MM.1S (cell line): ENCODE measurements at regions not wholly inside any gene's neighbourhood (a gene's known extent, or its start where the extent isn't known, plus 50 kb on each side); places are given as distances from the start of the nearest gene placed in this dataset.

Experiments used
- DNase-seq: peaks from one replicate; pipeline ENCODE4 v3.0.0-alpha.2; 2015
- H2AFZ ChIP-seq: fragments of 300-600 bp; sonication (generic); 2 replicates; pipeline ENCODE4 v1.6.0; 2016; ENCODE audit warnings: antibody characterized with exemption, low read length
- H3F3A ChIP-seq: fragments of 300-600 bp; sonication (generic); 2 replicates; pipeline ENCODE4 v1.6.1; 2016; ENCODE audit warnings: mild to moderate bottlenecking, antibody characterized with exemption, low read length, moderate library complexity, mixed read lengths; ENCODE audit not compliant: insufficient read depth
- H3K27ac ChIP-seq: fragments of 300-600 bp; sonication (generic); 2 replicates; pipeline ENCODE4 v1.5.1; 2016; ENCODE audit warnings: mild to moderate bottlenecking, low read length
- H3K27me3 ChIP-seq: fragments of 300-600 bp; sonication (generic); replicated peaks from 2 replicates; pipeline ENCODE4 v1.6.0; 2016; ENCODE audit warnings: low read length; ENCODE audit not compliant: insufficient read depth
- H3K36me3 ChIP-seq: fragments of 300-600 bp; sonication (generic); replicated peaks from 2 replicates; pipeline ENCODE4 v1.6.1; 2016; ENCODE audit warnings: mild to moderate bottlenecking, low read length, mixed read lengths; ENCODE audit not compliant: insufficient read depth
- H3K4me1 ChIP-seq: fragments of 300-600 bp; sonication (generic); 2 replicates; pipeline ENCODE4 v1.6.1; 2016; ENCODE audit warnings: low read length, mixed read lengths
- H3K4me2 ChIP-seq: fragments of 300-600 bp; sonication (generic); 2 replicates; pipeline ENCODE4 v1.6.0; 2016; ENCODE audit warnings: low read depth, low read length
- H3K4me3 ChIP-seq: fragments of 300-600 bp; sonication (generic); 2 replicates; pipeline ENCODE4 v1.5.1; 2016; ENCODE audit warnings: low read length, mixed read lengths
- H3K79me2 ChIP-seq: fragments of 300-600 bp; sonication (generic); 2 replicates; pipeline ENCODE4 v1.6.1; 2016; ENCODE audit warnings: mixed run types, low read length, mixed read lengths
- H3K9ac ChIP-seq: fragments of 300-600 bp; sonication (generic); 2 replicates; pipeline ENCODE4 v1.6.1; 2016; ENCODE audit warnings: low read length, mixed read lengths
- H3K9me2 ChIP-seq: fragments of 300-600 bp; sonication (generic); replicated peaks from 2 replicates; pipeline ENCODE4 v1.6.1; 2016; ENCODE audit warnings: mild to moderate bottlenecking, low read length, mixed read lengths; ENCODE audit not compliant: insufficient read depth
- H3K9me3 ChIP-seq: fragments of 300-600 bp; sonication (generic); replicated peaks from 2 replicates; pipeline ENCODE4 v1.6.1; 2016; ENCODE audit warnings: mild to moderate bottlenecking, low read length, mixed read lengths; ENCODE audit not compliant: insufficient read depth
- H4K20me1 ChIP-seq: fragments of 300-600 bp; sonication (generic); 2 replicates; pipeline ENCODE4 v1.6.1; 2016; ENCODE audit warnings: mild to moderate bottlenecking, low read length, moderate library complexity, mixed read lengths; ENCODE audit not compliant: insufficient read depth
- CTCF ChIP-seq: fragments of 300-600 bp; sonication (generic); IDR thresholded peaks from 2 replicates; pipeline ENCODE4 v1.5.1; 2016; ENCODE audit warnings: antibody characterized with exemption, low read length, mixed read lengths
- EZH2 ChIP-seq: fragments of 300-600 bp; sonication (generic); optimal IDR thresholded peaks from 2 replicates; pipeline ENCODE3; 2017; ENCODE audit warnings: low read depth, mild to moderate bottlenecking, antibody characterized with exemption, low read length, mixed read lengths
- EZH2phosphoT487 ChIP-seq: fragments of 300-600 bp; sonication (generic); IDR thresholded peaks from 2 replicates; pipeline ENCODE4 v1.6.1; 2018; ENCODE audit warnings: antibody characterized with exemption, low read length

DNA sequence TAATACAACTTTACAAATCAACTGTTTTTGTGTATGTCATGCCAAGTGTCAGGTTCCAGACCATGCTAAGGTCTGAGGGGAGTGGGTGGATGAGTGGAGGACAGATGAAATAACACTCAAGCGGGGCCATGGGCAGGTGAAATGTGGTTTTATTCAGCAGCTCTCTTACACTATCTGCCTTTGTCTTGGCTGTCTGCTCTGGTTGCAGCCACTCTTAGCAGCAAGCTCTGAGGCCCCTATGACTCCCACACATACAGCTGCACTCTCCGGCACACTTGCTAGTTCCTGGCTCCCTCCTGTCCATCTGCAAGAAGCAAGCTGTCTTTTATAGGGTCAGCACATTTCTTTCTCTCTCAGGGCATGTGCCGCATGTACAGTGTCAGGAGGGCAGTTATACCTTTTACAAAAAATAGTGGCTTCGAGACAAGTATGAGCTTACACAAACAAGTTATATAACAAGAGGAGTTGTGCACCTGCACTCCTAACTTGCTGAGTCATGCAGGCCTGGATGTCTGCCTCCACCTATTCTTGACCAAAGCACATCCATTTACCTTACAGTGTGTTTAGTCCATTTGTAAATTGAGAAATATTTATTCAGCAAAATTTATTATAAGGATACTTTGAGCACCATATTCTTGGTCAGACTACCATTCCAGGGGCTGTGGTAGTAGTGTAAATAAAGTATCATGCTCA, 683.7 kb upstream of the CBLB start:
- Histone ChIP-seq H2AFZ (no peak overlapping the region), H3K4me1 (no peaks in the 10 kb centered on the region), H3K79me2 (no peaks in the 10 kb centered on the region), H3F3A (no peaks in the 10 kb centered on the region), H3K4me2 (no peak overlapping the region), H3K9me2 (no peaks in the 10 kb centered on the region), H3K27ac (no peak overlapping the region), H3K9ac (no peak overlapping the region), H3K4me3 (no peak overlapping the region), H3K9me3 (no peaks in the 10 kb centered on the region), H3K27me3 (no peaks in the 10 kb centered on the region), H3K36me3 (no peaks in the 10 kb centered on the region), H4K20me1 (no peaks in the 10 kb centered on the region)
- TF ChIP-seq CTCF, result no peak
- no peak for TF ChIP-seq EZH2
- no peak for TF ChIP-seq EZH2phosphoT487
- DNase-seq, result no peak

DNA sequence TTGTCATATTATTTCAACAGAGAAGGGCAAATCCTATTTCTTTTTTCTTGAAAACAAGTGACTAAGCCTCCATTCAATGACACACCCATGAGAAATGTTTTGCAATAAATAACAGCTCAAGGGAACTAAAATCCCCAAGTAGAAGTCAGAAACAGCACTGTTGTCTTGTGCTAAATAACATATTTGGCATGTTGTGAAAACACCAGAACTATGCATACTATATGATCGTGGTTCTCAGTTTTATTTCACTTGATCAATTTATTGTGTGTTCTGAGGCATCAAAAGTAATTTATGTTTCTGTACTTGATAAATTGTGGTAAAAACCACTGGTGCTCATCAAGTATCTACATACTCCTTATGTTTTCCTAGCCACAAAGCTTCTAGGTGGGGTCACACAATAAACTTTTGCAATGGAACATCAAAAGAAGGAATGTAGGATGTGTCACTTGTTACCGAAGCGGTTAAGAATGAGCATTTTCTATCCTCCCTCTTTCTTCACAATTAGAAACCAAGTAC, 691.7 kb upstream of the CBLB start:
- Histone ChIP-seq H3K4me2 (no peak overlapping the region), H3K27me3 (no peaks in the 10 kb centered on the region), H3F3A (no peaks in the 10 kb centered on the region), H4K20me1 (no peaks in the 10 kb centered on the region), H3K9ac (no peak overlapping the region), H3K27ac (no peak overlapping the region), H3K36me3 (no peaks in the 10 kb centered on the region), H2AFZ (no peak overlapping the region), H3K4me1 (no peaks in the 10 kb centered on the region), H3K9me3 (no peaks in the 10 kb centered on the region), H3K79me2 (no peaks in the 10 kb centered on the region), H3K4me3 (no peak overlapping the region), H3K9me2 (no peaks in the 10 kb centered on the region)
- no peak for DNase-seq
- TF ChIP-seq CTCF (no peak), EZH2phosphoT487 (no peak)

GRCh38 chr3:106566277-106566676, 697.5 kb upstream of the CBLB start:
- no peak for DNase-seq

More at GRCh38 chr3:106566277-106566676, 697.5 kb upstream of the CBLB start:
- Histone ChIP-seq H3K9ac (no peak overlapping the region), H3K4me2 (no peak overlapping the region), H3K9me3 (no peaks in the 10 kb centered on the region), H3K36me3 (no peaks in the 10 kb centered on the region), H4K20me1 (no peaks in the 10 kb centered on the region), H3K4me3 (no peak overlapping the region), H3K4me1 (no peaks in the 10 kb centered on the region), H3K79me2 (no peaks in the 10 kb centered on the region), H3K27ac (no peak overlapping the region), H3K27me3 (no peaks in the 10 kb centered on the region), H3K9me2 (no peaks in the 10 kb centered on the region), H2AFZ (no peak overlapping the region), H3F3A (no peaks in the 10 kb centered on the region)
- TF ChIP-seq EZH2phosphoT487 (no peak), EZH2 (no peak), CTCF (no peak)
